ENCODE measurements at regions not wholly inside any gene's neighbourhood (a gene's known extent, or its start where the extent isn't known, plus 50 kb on each side); places are given as distances from the start of the nearest gene placed in this dataset.

DNA sequence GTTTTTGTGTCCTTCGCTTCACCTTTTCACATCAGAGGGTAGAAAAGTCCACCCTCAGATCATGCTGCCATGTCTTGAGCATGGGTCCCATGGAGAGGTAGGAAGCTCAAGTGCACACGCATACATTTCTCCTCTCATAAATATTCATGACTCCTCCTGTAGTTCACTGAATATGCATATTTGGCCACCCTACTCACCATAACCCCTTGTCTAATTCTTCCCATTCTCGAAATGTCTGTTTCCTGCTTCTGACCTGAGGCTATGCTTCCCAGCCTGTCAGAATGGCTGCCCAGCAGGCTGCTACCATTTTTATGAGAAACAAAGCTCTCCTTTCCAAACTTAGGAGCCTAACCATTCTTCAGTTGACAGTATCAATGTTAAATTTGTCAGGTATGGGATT lies 86.5 kb downstream of the ADRA2C start:
- no peak for DNase-seq (ENCODE audit: low spot score)

GRCh38 chr4:3853388-3854035 lies 87.3 kb downstream of the ADRA2C start:
- no peak for DNase-seq (ENCODE audit: low spot score)

GRCh38 chr4:3854661-3855060 lies 88.5 kb downstream of the ADRA2C start:
- no peak for DNase-seq (ENCODE audit: low spot score)

- DNase-seq (ENCODE audit: low spot score), result no peak
Observed at GRCh38 chr4:3855646-3856045, 89.5 kb downstream of the ADRA2C start.

DNA sequence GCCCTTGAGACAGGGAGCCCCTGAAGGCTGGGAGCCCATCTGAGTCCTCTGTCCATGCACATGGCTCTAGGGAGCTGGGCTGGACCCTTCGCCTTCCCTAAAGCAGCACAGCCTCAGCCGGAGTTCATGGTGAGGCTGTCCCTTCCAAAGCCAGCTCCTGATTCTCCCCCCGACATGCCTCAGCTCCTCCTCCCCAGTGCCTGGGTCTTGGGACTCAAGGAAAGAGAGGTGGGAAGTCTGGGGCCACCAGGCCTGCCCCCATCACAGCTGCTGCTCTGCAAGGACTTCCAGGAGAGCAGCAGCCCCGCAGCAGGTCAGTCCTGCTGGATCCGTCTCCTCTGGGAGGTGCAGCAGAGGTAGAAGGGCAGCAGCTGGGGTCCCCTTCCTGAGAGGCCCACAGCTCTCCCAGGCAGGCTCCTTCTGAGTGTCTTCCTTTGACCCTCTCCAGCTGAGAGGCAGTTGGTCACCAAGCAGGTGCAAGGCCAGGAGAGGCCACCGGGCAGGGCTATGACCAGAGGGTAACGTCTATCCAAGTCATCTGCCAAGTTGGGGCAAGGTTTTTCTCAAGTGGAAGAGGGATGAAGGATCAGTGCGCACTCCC lies 90.5 kb downstream of the ADRA2C start:
- DNase-seq (ENCODE audit: low spot score), result no peak

- DNase-seq (ENCODE audit: low spot score), result no peak
Observed at GRCh38 chr4:3857269-3857926, 91.2 kb downstream of the ADRA2C start.

DNA sequence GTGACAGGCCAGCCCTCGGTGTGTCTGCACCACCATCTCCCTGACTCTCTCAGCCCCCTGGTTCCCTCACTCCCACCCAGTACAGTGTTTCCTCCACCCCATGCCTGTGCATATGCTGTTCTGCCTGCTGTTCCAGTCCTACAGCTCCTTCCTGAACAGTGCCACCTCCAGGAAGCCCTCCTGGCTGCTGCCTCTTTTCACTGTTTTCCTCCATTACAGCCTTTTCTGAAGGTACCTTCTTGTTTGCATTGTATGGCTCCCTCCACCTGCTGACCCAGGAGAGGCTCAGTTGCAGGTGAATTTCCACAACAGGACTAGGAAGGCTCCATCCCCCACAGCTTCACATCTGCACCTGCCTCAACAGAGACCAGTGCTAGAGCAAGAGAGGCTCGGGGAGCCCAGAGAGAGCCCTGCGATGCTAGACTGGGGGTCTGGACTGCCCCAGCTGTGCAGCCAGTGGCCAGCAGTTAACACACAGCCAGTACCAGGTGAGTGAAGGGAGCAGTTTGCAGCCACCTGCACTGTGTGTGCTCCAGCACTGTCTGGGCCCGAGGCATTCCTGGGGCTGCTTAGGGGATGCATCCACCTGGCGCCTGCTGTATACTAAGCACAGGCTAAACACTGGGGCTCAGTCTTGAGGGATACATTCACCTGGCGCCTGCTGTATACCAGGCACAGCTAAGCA lies 92.0 kb downstream of the ADRA2C start:
- DNase-seq (ENCODE audit: low spot score), result no peak

- DNase-seq (ENCODE audit: low spot score), result no peak
Observed at GRCh38 chr4:3858765-3859388, 92.7 kb downstream of the ADRA2C start.

DNA sequence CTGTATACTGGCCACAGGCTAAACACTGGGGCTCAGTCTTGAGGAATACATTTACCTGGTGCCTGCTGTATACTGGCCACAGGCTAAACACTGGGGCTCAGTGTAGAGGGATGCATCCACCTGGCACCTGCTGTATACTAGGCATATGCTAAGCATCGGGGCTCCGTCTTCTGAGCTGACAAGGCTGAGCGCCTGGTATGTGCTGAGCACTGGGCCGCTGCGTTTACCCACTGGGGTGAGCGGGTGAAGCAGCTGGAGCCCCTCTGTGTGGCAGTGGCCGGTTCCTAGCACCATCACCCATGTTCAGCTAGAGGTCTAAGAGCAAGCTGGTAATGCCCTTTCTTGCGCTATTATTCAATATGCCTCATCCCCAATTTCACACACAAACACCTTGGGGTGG lies 93.4 kb downstream of the ADRA2C start:
- DNase-seq (ENCODE audit: low spot score), result no peak

GRCh38 chr4:3860061-3860912 lies 94.1 kb downstream of the ADRA2C start:
- peak; percentile 30 for DNase-seq (ENCODE audit: low spot score)

GRCh38 chr4:3860913-3861636 lies 94.9 kb downstream of the ADRA2C start:
- no peak for DNase-seq (ENCODE audit: low spot score)

DNA sequence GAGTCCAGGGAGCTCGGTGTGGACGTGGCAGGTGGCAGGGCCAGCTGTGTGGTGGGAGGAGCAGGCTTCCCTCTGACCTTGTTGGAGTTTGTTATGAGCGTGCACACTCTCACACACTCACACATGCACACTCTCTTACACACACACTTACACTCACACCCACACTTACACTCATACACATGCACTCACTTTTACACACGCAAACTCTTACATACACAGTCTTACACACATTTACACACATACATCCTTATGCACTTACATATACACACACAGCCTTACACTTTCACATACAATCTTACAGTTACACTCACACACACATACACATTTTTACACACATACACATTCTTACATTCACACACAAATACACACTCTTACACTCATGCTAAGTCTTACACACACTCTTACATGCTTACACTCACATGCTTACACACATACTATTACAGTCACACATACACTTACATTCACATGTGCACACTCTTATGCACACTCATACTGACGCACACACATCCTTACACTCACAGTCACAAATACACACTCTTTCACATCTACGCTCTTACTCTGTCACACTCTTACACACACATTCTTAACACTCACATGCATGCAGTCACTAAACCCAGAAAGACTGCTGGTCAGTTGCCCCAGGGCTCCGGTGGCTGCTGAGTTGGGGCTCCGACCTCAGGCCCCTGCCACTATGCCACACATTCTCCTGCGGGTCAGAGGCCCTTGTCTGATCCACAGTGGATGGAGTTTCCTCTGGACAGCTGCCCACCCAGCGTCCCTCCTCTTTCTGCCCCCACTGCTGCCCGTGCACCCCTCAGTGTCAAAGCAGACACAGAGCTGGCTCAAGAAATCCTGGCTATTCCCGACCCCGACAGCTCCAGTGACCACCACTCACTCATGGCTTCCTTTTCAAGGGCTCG lies 95.8 kb downstream of the ADRA2C start:
- no peak for DNase-seq (ENCODE audit: low spot score)

GRCh38 chr4:3862640-3863420 lies 96.6 kb downstream of the ADRA2C start:
- no peak for DNase-seq (ENCODE audit: low spot score)

DNA sequence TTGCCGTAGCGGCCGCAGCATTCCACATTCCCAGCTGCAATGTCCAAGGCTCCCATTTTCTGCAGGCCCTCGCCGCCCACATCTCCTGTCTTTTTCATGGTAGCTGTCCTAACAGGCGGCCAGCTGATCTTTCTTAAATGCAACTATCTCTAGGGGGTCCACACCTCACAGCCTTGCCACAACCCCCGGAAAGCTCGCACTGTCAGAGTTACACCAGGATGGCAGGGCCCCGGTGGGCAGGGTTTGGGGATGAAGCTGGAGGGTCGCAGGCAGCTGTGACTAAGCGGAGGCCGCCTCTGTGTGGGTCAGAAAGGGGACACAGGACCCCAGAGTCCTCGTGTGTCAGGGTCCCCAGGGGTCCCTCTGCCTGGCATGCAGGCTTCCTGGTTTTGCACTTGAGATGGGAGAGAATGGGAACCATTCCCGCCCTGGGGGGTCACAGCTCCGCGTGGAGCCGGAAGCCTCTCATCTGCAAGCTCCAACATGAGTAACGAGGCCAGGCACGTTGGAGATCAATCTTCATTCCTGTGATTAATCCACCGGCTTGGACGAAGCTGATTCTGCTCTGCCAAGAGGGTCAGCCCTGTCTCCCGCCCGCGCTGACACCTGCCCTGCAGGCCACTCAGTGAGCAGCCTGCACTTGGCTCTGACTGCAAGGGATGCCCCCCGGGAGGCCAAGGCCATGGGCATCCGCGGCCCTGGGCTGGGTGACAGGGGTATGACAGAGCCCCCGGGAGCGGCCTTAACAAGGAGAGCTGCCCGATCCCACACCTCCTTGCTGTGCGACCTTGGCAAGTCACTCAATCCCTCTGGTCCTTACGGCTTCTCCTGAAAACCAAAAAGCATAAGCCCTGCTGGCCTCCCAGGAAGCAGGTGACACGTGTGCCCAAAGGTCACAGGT lies 97.9 kb downstream of the ADRA2C start:
- no peak for DNase-seq (ENCODE audit: low spot score)

GRCh38 chr4:3864742-3865721 lies 98.8 kb downstream of the ADRA2C start:
- DNase-seq (ENCODE audit: low spot score), result no peak

- DNase-seq (ENCODE audit: low spot score), result no peak
Observed at GRCh38 chr4:3865986-3866812, 100.0 kb downstream of the ADRA2C start.

Data from D341Med (cell line).